ENCODE measurements at regions not wholly inside any gene's neighbourhood (a gene's known extent, or its start where the extent isn't known, plus 50 kb on each side); places are given as distances from the start of the nearest gene placed in this dataset.

DNA sequence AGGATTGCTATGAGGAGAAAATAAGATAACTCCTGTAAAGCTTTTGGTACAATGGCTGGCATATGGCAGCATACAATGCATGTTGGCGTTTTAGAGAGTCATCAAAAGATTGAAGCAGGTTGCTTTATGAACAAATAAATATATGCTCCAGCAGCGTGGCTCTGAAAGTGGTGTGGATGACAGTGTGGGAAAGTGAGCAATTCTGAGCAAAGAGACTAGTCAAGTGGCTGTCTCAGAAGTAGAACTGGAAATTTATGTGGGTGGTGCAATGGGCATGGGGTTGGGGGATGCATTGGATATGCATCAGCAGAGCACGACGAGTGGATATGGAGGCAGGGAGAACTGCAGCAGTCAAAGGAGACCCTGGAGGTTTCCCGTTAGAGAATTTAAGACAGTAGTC, 66.2 kb upstream of the PHACTR2 start:
- TF ChIP-seq CTCF (IDR thresholded peaks at IDR 0.05), result no peak
- Mint-ChIP-seq H3K4me3 (no peak overlapping the region), H3K27ac (peak overlapping the region; percentile 10), H3K9me3 (no peaks in the 10 kb centered on the region), H3K27me3 (no peaks in the 10 kb centered on the region), H3K36me3 (ENCODE audit: low read depth) (no peaks in the 10 kb centered on the region), H3K4me1 (ENCODE audit: low read depth) (peaks cover 35% of the 10 kb centered on the region)
- POLR2A ChIA-PET, result interaction anchor here (0.6 kb wide), 1 partner anchor 11 kb away, joined by 3 read pairs; no protein-coding TSS in a partner anchor
- CTCF ChIA-PET, result interaction anchor here (0.8 to 1.3 kb wide), 2 partner anchors 9 to 27 kb away, joined by 3 read pairs; no protein-coding TSS in a partner anchor
- intact Hi-C loops (cut with micrococcal nuclease), result no loop called here
- DNase-seq (no peak), ATAC-seq (no peak)

GRCh38 chr6:143609972-143610371, 67.8 kb upstream of the PHACTR2 start:
- intact Hi-C loops (cut with micrococcal nuclease), result no loop called here
- Mint-ChIP-seq H3K9me3 (no peaks in the 10 kb centered on the region), H3K27ac (no peak overlapping the region), H3K36me3 (ENCODE audit: low read depth) (no peaks in the 10 kb centered on the region), H3K4me1 (ENCODE audit: low read depth) (peaks cover 26% of the 10 kb centered on the region), H3K4me3 (no peak overlapping the region), H3K27me3 (no peaks in the 10 kb centered on the region)
- TF ChIP-seq CTCF (IDR thresholded peaks at IDR 0.05), result no peak
- ChIA-PET POLR2A (interaction anchor here (1.2 kb wide), 1 partner anchor 10 kb away, joined by 3 read pairs; no protein-coding TSS in a partner anchor), CTCF (interaction anchor here (0.7 to 1.5 kb wide), 2 partner anchors 314 to 332 kb away, joined by 3 to 5 read pairs; no protein-coding TSS in a partner anchor)
- no peak for ATAC-seq
- DNase-seq, result no peak

DNA sequence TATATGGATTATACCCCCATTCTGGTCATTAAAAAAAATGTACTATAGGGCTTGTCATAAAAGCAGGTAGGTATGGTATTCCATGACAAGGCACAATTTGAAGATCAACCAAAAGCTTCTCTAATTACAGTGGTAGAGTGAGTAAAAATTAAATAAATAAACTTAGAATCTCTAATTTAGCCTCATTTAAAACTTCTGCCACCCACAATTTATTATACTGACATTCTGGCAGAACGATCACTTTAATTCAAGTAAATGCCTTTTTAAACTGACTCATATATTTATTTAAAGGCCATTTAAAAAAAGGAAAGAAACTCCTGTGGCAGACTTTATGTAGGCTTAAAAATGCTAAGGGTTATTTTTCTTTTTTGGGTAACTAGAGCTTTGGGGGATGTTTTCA, 68.3 kb upstream of the PHACTR2 start:
- Mint-ChIP-seq H3K4me3 (no peak overlapping the region), H3K27ac (no peak overlapping the region), H3K36me3 (ENCODE audit: low read depth) (no peaks in the 10 kb centered on the region), H3K9me3 (no peaks in the 10 kb centered on the region), H3K4me1 (ENCODE audit: low read depth) (peaks cover 22% of the 10 kb centered on the region), H3K27me3 (no peaks in the 10 kb centered on the region)
- ChIA-PET CTCF (interaction anchor here (1.2 to 1.5 kb wide), 2 partner anchors 96 to 332 kb away, joined by 3 to 5 read pairs; no protein-coding TSS in a partner anchor), POLR2A (interaction anchor here (1.2 kb wide), 1 partner anchor 11 kb away, joined by 3 read pairs; no protein-coding TSS in a partner anchor)
- DNase-seq, result no peak
- ATAC-seq, result no peak
- no peak for TF ChIP-seq CTCF (IDR thresholded peaks at IDR 0.05)
- intact Hi-C loops (cut with micrococcal nuclease), result no loop called here

DNA sequence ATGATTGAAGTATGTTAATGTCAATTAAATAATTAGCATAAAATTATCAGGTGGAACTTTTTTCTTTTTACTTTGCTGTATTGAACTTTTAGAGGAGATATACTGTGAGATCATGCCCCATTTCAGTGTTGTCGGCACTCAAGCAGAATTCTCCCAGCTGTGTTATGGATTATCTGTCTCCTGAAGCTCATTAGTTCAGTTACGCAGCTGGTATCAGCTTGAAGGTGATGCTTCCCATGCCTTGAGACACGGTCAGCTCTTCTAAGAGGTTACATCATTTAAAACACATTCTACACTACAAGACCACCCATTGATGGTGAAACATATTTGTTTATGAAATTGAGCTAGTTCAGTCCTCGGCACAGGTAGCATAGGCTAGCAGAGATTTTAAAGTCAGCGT, 68.9 kb upstream of the PHACTR2 start:
- intact Hi-C loops (cut with micrococcal nuclease), result no loop called here
- CTCF ChIA-PET, result interaction anchor here (1.2 to 1.5 kb wide), 2 partner anchors 96 to 333 kb away, joined by 3 to 5 read pairs; no protein-coding TSS in a partner anchor
- H3K9me3 Mint-ChIP-seq, result no peaks in the 10 kb centered on the region
- ATAC-seq (no peak), DNase-seq (no peak)
- no peak overlapping the region for H3K4me3 Mint-ChIP-seq
- no peak for TF ChIP-seq CTCF (IDR thresholded peaks at IDR 0.05)
- peaks cover 17% of the 10 kb centered on the region for H3K4me1 Mint-ChIP-seq (ENCODE audit: low read depth)
- H3K27ac Mint-ChIP-seq, result no peak overlapping the region
- no peaks in the 10 kb centered on the region for H3K27me3 Mint-ChIP-seq
- no peaks in the 10 kb centered on the region for H3K36me3 Mint-ChIP-seq (ENCODE audit: low read depth)
- POLR2A ChIA-PET, result no interaction called here

GRCh38 chr6:143607974-143608373, 69.8 kb upstream of the PHACTR2 start:
- no peaks in the 10 kb centered on the region for H3K36me3 Mint-ChIP-seq (ENCODE audit: low read depth)
- no peaks in the 10 kb centered on the region for H3K27me3 Mint-ChIP-seq
- DNase-seq, result no peak
- CTCF ChIA-PET, result no interaction called here
- intact Hi-C loops (cut with micrococcal nuclease), result no loop called here
- H3K9me3 Mint-ChIP-seq, result no peaks in the 10 kb centered on the region
- POLR2A ChIA-PET, result interaction anchor here (0.5 to 1.0 kb wide), 3 partner anchors 9 to 175 kb away, joined by 3 read pairs; no protein-coding TSS in a partner anchor
- no peak overlapping the region for H3K27ac Mint-ChIP-seq
- no peak overlapping the region for H3K4me3 Mint-ChIP-seq
- peaks cover 12% of the 10 kb centered on the region for H3K4me1 Mint-ChIP-seq (ENCODE audit: low read depth)
- TF ChIP-seq CTCF (IDR thresholded peaks at IDR 0.05), result no peak
- no peak for ATAC-seq

All from activated CD8-positive, alpha-beta T cell treated with anti-CD3 and anti-CD28 coated beads for 36 hours (primary cell).